Coronary artery (tissue), 2 donors: ENCODE measurements at regions not wholly inside any gene's neighbourhood (a gene's known extent, or its start where the extent isn't known, plus 50 kb on each side); places are given as distances from the start of the nearest gene placed in this dataset.

Experiments used
- DNase-seq: peaks from one replicate; pipeline ENCODE4 v3.0.0-alpha.2; 2017; ENCODE audit warnings: low spot score
- H3K27ac ChIP-seq, 2 donors: fragments of 200-600 bp; sonication (generic); one replicate each; pipeline ENCODE4 v1.5.1; 2016 to 2019
- H3K4me3 ChIP-seq: fragments of 200-600 bp; sonication (generic); 2 replicates; pipeline ENCODE4 v1.5.1; 2016; ENCODE audit warnings: mild to moderate bottlenecking, moderate library complexity
- TF ChIP-seq, protein P1 (sequence below): fragments of 200-600 bp; sonication (generic); IDR thresholded peaks from one replicate; pipeline ENCODE4 v1.5.1; 2019; ENCODE audit warnings: antibody characterized with exemption

DNA sequence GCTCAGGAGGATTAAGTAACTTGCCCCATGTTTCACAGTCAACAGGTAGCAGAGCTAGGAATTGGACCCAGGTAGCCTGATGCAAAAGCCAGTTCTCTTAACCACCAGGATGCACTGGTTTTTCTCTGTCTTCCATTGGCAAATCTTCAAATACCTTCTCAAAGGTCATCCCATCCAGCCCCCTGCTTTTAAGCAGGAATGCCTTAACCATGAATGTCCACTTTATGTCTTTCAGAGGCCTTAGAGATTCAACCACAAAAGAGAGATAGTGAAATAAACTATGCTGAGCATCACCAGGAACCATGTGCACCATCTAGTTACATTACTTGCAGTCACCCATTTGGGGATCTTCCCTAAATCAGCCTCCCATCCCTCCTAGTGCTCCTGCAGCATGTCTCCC lies 94.3 kb downstream of the C17orf67 start:
- no peak for DNase-seq
- H3K27ac ChIP-seq = no peak overlapping the region
- TF ChIP-seq, protein P1, sequence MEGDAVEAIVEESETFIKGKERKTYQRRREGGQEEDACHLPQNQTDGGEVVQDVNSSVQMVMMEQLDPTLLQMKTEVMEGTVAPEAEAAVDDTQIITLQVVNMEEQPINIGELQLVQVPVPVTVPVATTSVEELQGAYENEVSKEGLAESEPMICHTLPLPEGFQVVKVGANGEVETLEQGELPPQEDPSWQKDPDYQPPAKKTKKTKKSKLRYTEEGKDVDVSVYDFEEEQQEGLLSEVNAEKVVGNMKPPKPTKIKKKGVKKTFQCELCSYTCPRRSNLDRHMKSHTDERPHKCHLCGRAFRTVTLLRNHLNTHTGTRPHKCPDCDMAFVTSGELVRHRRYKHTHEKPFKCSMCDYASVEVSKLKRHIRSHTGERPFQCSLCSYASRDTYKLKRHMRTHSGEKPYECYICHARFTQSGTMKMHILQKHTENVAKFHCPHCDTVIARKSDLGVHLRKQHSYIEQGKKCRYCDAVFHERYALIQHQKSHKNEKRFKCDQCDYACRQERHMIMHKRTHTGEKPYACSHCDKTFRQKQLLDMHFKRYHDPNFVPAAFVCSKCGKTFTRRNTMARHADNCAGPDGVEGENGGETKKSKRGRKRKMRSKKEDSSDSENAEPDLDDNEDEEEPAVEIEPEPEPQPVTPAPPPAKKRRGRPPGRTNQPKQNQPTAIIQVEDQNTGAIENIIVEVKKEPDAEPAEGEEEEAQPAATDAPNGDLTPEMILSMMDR = no peak
- no peak overlapping the region for H3K4me3 ChIP-seq

GRCh38 chr17:56739776-56740175 lies 93.9 kb downstream of the C17orf67 start:
- Histone ChIP-seq H3K27ac (no peak overlapping the region), H3K4me3 (no peak overlapping the region)
- DNase-seq = no peak
- TF ChIP-seq, protein P1 = no peak

GRCh38 chr17:56740481-56740880 lies 93.2 kb downstream of the C17orf67 start:
- H3K27ac ChIP-seq = no peak overlapping the region
- no peak for DNase-seq
- TF ChIP-seq, protein P1 = no peak
- no peak overlapping the region for H3K4me3 ChIP-seq
